MM.1S (cell line): ENCODE measurements at regions not wholly inside any gene's neighbourhood (a gene's known extent, or its start where the extent isn't known, plus 50 kb on each side); places are given as distances from the start of the nearest gene placed in this dataset.

Experiments used
- CTCF ChIP-seq: fragments of 300-600 bp; sonication (generic); IDR thresholded peaks from 2 replicates; pipeline ENCODE4 v1.5.1; 2016; ENCODE audit warnings: antibody characterized with exemption, low read length, mixed read lengths
- EZH2 ChIP-seq: fragments of 300-600 bp; sonication (generic); optimal IDR thresholded peaks from 2 replicates; pipeline ENCODE3; 2017; ENCODE audit warnings: low read depth, mild to moderate bottlenecking, antibody characterized with exemption, low read length, mixed read lengths
- EZH2phosphoT487 ChIP-seq: fragments of 300-600 bp; sonication (generic); IDR thresholded peaks from 2 replicates; pipeline ENCODE4 v1.6.1; 2018; ENCODE audit warnings: antibody characterized with exemption, low read length

- TF ChIP-seq CTCF (no peak), EZH2 (no peak), EZH2phosphoT487 (no peak)
These were observed 73.3 kb upstream of the MON1B start for GRCh38 chr16:77117707-77118106.
